ENCODE measurements at regions not wholly inside any gene's neighbourhood (a gene's known extent, or its start where the extent isn't known, plus 50 kb on each side); places are given as distances from the start of the nearest gene placed in this dataset.
"Not testable (repeated sequence)": the region's sequence is repeated elsewhere in the genome, so short reads cannot be mapped to it uniquely, and the experiment has no call there.

- CTCF ChIA-PET: interaction anchor here (1.3 kb wide), 1 partner anchor 9 kb away, joined by 3 read pairs; no protein-coding TSS in a partner anchor
These were observed 467.8 kb upstream of the UBE2E2 start for GRCh38 chr3:22735373-22735772.

GRCh38 chr3:22743386-22743785 lies 459.7 kb upstream of the UBE2E2 start:
- H3K9me1 ChIP-seq (replicated peaks; ENCODE audit: control insufficient read depth, extremely low read depth, insufficient read depth, low read length); FAIRE-seq; H3K27ac ChIP-seq (ENCODE audit: insufficient read depth, low read depth, low read length); dilution Hi-C loops (cut with MboI; ENCODE audit: extremely low pct_ligation_motif_present, low sequenced_read_pairs); H3K36me3 ChIP-seq (ENCODE audit: control insufficient read depth in 2 of 2, extremely low read depth in 1 of 2, insufficient read depth in 2 of 2, low read length in 2 of 2); H3K9me3 ChIP-seq (replicated peaks; ENCODE audit: control insufficient read depth, insufficient read depth, low read length); H3K9ac ChIP-seq (replicated peaks; ENCODE audit: extremely low read depth, insufficient read depth, low read length); DNase-seq (ENCODE audit: low read depth, low spot score); BruUV-seq (replicated peaks); intact Hi-C loops (cut with micrococcal nuclease); H4K20me1 ChIP-seq (replicated peaks; ENCODE audit: control insufficient read depth, extremely low read depth, insufficient read depth, low read length); H3K4me3 ChIP-seq (replicated peaks in 1 of 3; ENCODE audit: insufficient read depth in 1 of 3, low read depth in 1 of 3, low read length in 3 of 3); H3K27me3 ChIP-seq (ENCODE audit: control insufficient read depth in 2 of 2, insufficient read depth in 2 of 2, low read length in 2 of 2); H2AFZ ChIP-seq (ENCODE audit: low read depth, low read length); H3K4me1 ChIP-seq (ENCODE audit: control insufficient read depth, extremely low read depth, insufficient read depth, low read length); H3K4me2 ChIP-seq (ENCODE audit: insufficient read depth, low read length); POLR2A ChIA-PET; H3K79me2 ChIP-seq (ENCODE audit: control insufficient read depth, insufficient read depth, low read length): not testable (repeated sequence)
- CTCF ChIA-PET: interaction anchor here (1.3 kb wide), 1 partner anchor 8 kb away, joined by 3 read pairs; no protein-coding TSS in a partner anchor

More at GRCh38 chr3:22735373-22735772, 467.8 kb upstream of the UBE2E2 start:
- H2AFZ ChIP-seq (ENCODE audit: low read depth, low read length): no peak overlapping the region
- dilution Hi-C loops (cut with MboI; ENCODE audit: extremely low pct_ligation_motif_present, low sequenced_read_pairs): no loop called here
- no TSS peak for BruUV-seq (replicated peaks)
- DNase-seq (ENCODE audit: low read depth, low spot score) (no peak), FAIRE-seq (no peak)
- H3K9ac ChIP-seq (replicated peaks; ENCODE audit: extremely low read depth, insufficient read depth, low read length): no peak overlapping the region
- no peak overlapping the region for H3K27ac ChIP-seq (ENCODE audit: insufficient read depth, low read depth, low read length)
- intact Hi-C loops (cut with micrococcal nuclease): no loop called here
- no peaks in the 10 kb centered on the region for H3K27me3 ChIP-seq (ENCODE audit: control insufficient read depth in 2 of 2, insufficient read depth in 2 of 2, low read length in 2 of 2)
- no peaks in the 10 kb centered on the region for H4K20me1 ChIP-seq (replicated peaks; ENCODE audit: control insufficient read depth, extremely low read depth, insufficient read depth, low read length)
- H3K4me2 ChIP-seq (ENCODE audit: insufficient read depth, low read length): no peak overlapping the region
- H3K9me3 ChIP-seq (replicated peaks; ENCODE audit: control insufficient read depth, insufficient read depth, low read length): no peaks in the 10 kb centered on the region
- no peak for TF ChIP-seq JUN (IDR thresholded peaks at IDR 0.05; ENCODE audit: borderline replicate concordance, insufficient read depth, insufficient read length, low read depth)
- no peak for TF ChIP-seq MYC (IDR thresholded peaks at IDR 0.05; ENCODE audit: low read depth, low read length)
- TF ChIP-seq CTCF (IDR thresholded peaks at IDR 0.05; ENCODE audit: extremely low read depth in 1 of 2, insufficient read depth in 1 of 2, low read depth in 1 of 2, low read length in 2 of 2): no peak
- no peak for TF ChIP-seq POLR2A (IDR thresholded peaks at IDR 0.05; ENCODE audit: low read depth, low read length)
- TF ChIP-seq POLR2AphosphoS5 (IDR thresholded peaks at IDR 0.05; ENCODE audit: insufficient read depth, low read depth, low read length): no peak
- TF ChIP-seq FOS (IDR thresholded peaks at IDR 0.05; ENCODE audit: borderline replicate concordance, insufficient read depth, low read length): no peak
- TF ChIP-seq GATA2 (IDR thresholded peaks at IDR 0.05; ENCODE audit: insufficient read depth, insufficient read length, low read depth, low read length): no peak
- TF ChIP-seq EZH2 (IDR thresholded peaks at IDR 0.05; ENCODE audit: borderline replicate concordance, low read depth, low read length, severe bottlenecking): no peak
- TF ChIP-seq, protein P1, sequence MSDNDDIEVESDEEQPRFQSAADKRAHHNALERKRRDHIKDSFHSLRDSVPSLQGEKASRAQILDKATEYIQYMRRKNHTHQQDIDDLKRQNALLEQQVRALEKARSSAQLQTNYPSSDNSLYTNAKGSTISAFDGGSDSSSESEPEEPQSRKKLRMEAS (IDR thresholded peaks at IDR 0.05; ENCODE audit: insufficient read depth, insufficient read length): no peak
- no peaks in the 10 kb centered on the region for H3K36me3 ChIP-seq (ENCODE audit: control insufficient read depth in 2 of 2, extremely low read depth in 1 of 2, insufficient read depth in 2 of 2, low read length in 2 of 2)
- H3K9me1 ChIP-seq (replicated peaks; ENCODE audit: control insufficient read depth, extremely low read depth, insufficient read depth, low read length): no peaks in the 10 kb centered on the region
- POLR2A ChIA-PET: no interaction called here
- no peaks in the 10 kb centered on the region for H3K4me1 ChIP-seq (ENCODE audit: control insufficient read depth, extremely low read depth, insufficient read depth, low read length)
- no peak overlapping the region for H3K4me3 ChIP-seq (replicated peaks in 1 of 3; ENCODE audit: insufficient read depth in 1 of 3, low read depth in 1 of 3, low read length in 3 of 3)
- H3K79me2 ChIP-seq (ENCODE audit: control insufficient read depth, insufficient read depth, low read length): no peaks in the 10 kb centered on the region

Data from endothelial cell of umbilical vein (primary cell).